Trophoblast cell (in vitro differentiated cells and primary cell): ENCODE measurements at regions not wholly inside any gene's neighbourhood (a gene's known extent, or its start where the extent isn't known, plus 50 kb on each side); places are given as distances from the start of the nearest gene placed in this dataset.

Source experiments
- DNase-seq, 2 donors: peaks; one replicate each; pipeline ENCODE4 v3.0.0-alpha.2; 2016
- H2AFZ ChIP-seq: 2 replicates; pipeline ENCODE4 v1.6.1; 2013; ENCODE audit warnings: low read length, moderate library complexity, mild to moderate bottlenecking; ENCODE audit not compliant: insufficient read depth, poor library complexity
- H2AK5ac ChIP-seq: 2 replicates; pipeline ENCODE4 v1.6.1; 2013; ENCODE audit warnings: mild to moderate bottlenecking, low read length
- H2BK120ac ChIP-seq: 2 replicates; pipeline ENCODE4 v1.6.1; 2013; ENCODE audit warnings: low read length, mild to moderate bottlenecking, moderate library complexity; ENCODE audit not compliant: insufficient read depth, poor library complexity
- H2BK12ac ChIP-seq: 2 replicates; pipeline ENCODE4 v1.6.1; 2013; ENCODE audit warnings: mild to moderate bottlenecking, low read length, moderate library complexity
- H2BK5ac ChIP-seq: 2 replicates; pipeline ENCODE4 v1.6.1; 2013; ENCODE audit warnings: low read length, low read depth, moderate library complexity, mild to moderate bottlenecking; ENCODE audit not compliant: poor library complexity
- H3K14ac ChIP-seq: 2 replicates; pipeline ENCODE4 v1.6.1; 2013; ENCODE audit warnings: mild to moderate bottlenecking, low read length
- H3K18ac ChIP-seq: 2 replicates; pipeline ENCODE4 v1.6.1; 2013; ENCODE audit warnings: mild to moderate bottlenecking, low read length
- H3K23ac ChIP-seq: 2 replicates; pipeline ENCODE4 v1.6.1; 2013; ENCODE audit warnings: low read length
- H3K27ac ChIP-seq: 2 replicates; pipeline ENCODE4 v1.5.1; 2013; ENCODE audit warnings: low read depth, mild to moderate bottlenecking, inconsistent platforms, low read length, moderate library complexity
- H3K27me3 ChIP-seq: 2 replicates; pipeline ENCODE4 v1.6.1; 2013; ENCODE audit warnings: inconsistent platforms, mild to moderate bottlenecking, low read length, moderate library complexity; ENCODE audit not compliant: insufficient read depth
- H3K36me3 ChIP-seq, 2 experiments: 1 replicate in 1 of 2; 2 replicates in 1 of 2; pipeline ENCODE4 v1.6.1; 2013; ENCODE audit warnings: low read length in 2 of 2, mild to moderate bottlenecking in 2 of 2, moderate library complexity in 1 of 2; ENCODE audit not compliant: insufficient read depth in 2 of 2, control insufficient read depth in 1 of 2
- H3K4ac ChIP-seq: 2 replicates; pipeline ENCODE4 v1.6.1; 2013; ENCODE audit warnings: low read depth, mild to moderate bottlenecking, low read length, moderate library complexity
- H3K4me1 ChIP-seq, 2 experiments: 1 replicate in 1 of 2; 2 replicates in 1 of 2; pipeline ENCODE4 v1.6.1; 2013; ENCODE audit warnings: low read length in 2 of 2, mild to moderate bottlenecking in 2 of 2, moderate library complexity in 1 of 2; ENCODE audit not compliant: insufficient read depth in 2 of 2, control insufficient read depth in 1 of 2
- H3K4me2 ChIP-seq: 2 replicates; pipeline ENCODE4 v1.6.1; 2013; ENCODE audit warnings: inconsistent platforms, mild to moderate bottlenecking, low read length, moderate library complexity
- H3K4me3 ChIP-seq: 2 replicates; pipeline ENCODE4 v1.5.1; 2013; ENCODE audit warnings: mild to moderate bottlenecking, low read depth, low read length, inconsistent platforms
- H3K79me1 ChIP-seq: one replicate; pipeline ENCODE4 v1.6.1; 2013; ENCODE audit warnings: low read length
- H3K79me2 ChIP-seq: 2 replicates; pipeline ENCODE4 v1.6.1; 2013; ENCODE audit warnings: low read length, mild to moderate bottlenecking; ENCODE audit not compliant: control insufficient read depth, insufficient read depth, poor library complexity
- H3K9ac ChIP-seq: 2 replicates; pipeline ENCODE4 v1.6.1; 2013; ENCODE audit warnings: mild to moderate bottlenecking, low read length
- H3K9me3 ChIP-seq: 2 replicates; pipeline ENCODE4 v1.6.1; 2013; ENCODE audit warnings: low read depth, mild to moderate bottlenecking, control low read depth, inconsistent platforms, low read length; ENCODE audit not compliant: insufficient read depth
- H4K12ac ChIP-seq: 2 replicates; pipeline ENCODE4 v1.6.1; 2013; ENCODE audit warnings: low read depth, mild to moderate bottlenecking, low read length, moderate library complexity
- H4K8ac ChIP-seq: 2 replicates; pipeline ENCODE4 v1.6.1; 2013; ENCODE audit warnings: low read depth, mild to moderate bottlenecking, low read length, moderate library complexity
- H4K91ac ChIP-seq: one replicate; pipeline ENCODE4 v1.6.1; 2013; ENCODE audit warnings: low read depth, mild to moderate bottlenecking, low read length, moderate library complexity
- WGBS: extraction: QIAGEN DNeasy Blood & Tissue Kit; methylation state at CpG from one replicate; pipeline ENCODE4 v1.1.7; 2013; ENCODE audit warnings: missing lambda C conversion rate; ENCODE audit not compliant: insufficient read length, insufficient coverage; ENCODE audit errors: extremely low coverage; 5-methylcytosine and 5-hydroxymethylcytosine counted together

DNA sequence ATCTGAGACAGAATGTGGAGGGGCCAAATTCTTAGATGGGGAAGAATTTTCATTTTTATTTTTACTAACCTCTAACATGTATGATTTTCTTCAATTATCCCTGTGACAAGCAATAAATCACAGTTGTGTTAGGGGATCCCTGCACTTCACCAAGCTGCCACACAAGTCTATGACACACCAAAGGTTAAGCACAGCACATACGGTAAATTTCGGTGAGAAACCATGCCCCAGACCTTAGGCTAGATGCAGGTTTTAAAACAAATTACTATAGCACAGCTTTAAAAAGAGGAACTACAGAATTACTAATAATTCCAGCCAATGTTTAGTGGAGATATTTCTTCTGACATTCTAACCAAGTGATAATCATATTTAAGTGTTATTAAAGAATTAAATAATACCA lies 175.7 kb upstream of the RORB start:
- no peaks in the 10 kb centered on the region for H3K79me1 ChIP-seq
- H3K4me3 ChIP-seq = no peak overlapping the region
- no peak overlapping the region for H3K27ac ChIP-seq
- no peak overlapping the region for H3K4ac ChIP-seq
- H3K9me3 ChIP-seq = no peaks in the 10 kb centered on the region
- H2BK120ac ChIP-seq = no peak overlapping the region
- no peak overlapping the region for H3K23ac ChIP-seq
- H2AFZ ChIP-seq = no peak overlapping the region
- no peak overlapping the region for H2AK5ac ChIP-seq
- no peak overlapping the region for H3K18ac ChIP-seq
- no peak overlapping the region for H2BK12ac ChIP-seq
- no peak overlapping the region for H2BK5ac ChIP-seq
- no peaks in the 10 kb centered on the region for H3K79me2 ChIP-seq
- H3K36me3 ChIP-seq = no peaks in the 10 kb centered on the region
- DNase-seq = no peak
- WGBS = no CpG with 5 or more reads among the region's 2 CpGs
- no peak overlapping the region for H3K14ac ChIP-seq
- no peak overlapping the region for H4K91ac ChIP-seq
- no peak overlapping the region for H4K12ac ChIP-seq
- no peaks in the 10 kb centered on the region for H3K27me3 ChIP-seq
- no peaks in the 10 kb centered on the region for H3K4me1 ChIP-seq
- no peak overlapping the region for H4K8ac ChIP-seq
- no peak overlapping the region for H3K9ac ChIP-seq
- no peak overlapping the region for H3K4me2 ChIP-seq

DNA sequence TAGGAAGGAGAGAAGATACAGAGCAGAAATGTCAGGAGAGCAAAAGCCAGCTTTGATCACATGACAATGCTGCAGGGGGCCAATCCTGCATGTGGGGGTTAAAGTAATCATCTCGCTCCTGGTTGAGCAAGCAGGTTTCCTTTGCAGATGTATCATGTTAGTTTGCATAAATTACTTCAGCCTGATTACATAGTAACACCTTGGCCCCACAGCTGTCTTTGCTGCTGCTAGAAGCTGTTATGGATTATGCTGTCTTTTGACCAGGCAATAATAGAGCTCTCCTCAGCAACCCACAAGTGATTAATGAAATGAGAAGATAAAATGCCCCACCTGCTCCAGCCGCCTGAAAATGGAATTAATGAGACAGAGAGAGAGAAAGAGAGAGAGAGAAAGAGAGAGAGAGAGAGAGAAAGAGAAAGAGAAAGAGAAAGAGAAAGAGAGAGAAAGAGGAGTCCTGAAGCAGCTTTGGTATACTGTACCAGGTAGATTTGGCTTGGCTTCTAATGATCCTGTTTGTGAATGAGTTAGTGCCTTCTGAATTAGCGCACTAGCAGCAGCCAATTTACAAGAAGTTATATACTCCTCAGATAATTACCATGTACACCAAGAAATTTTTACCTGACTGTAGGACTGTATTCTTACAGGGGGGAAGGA lies 174.3 kb upstream of the RORB start:
- H2BK12ac ChIP-seq = no peak overlapping the region
- H3K36me3 ChIP-seq = no peaks in the 10 kb centered on the region
- H4K12ac ChIP-seq = no peak overlapping the region

DNA sequence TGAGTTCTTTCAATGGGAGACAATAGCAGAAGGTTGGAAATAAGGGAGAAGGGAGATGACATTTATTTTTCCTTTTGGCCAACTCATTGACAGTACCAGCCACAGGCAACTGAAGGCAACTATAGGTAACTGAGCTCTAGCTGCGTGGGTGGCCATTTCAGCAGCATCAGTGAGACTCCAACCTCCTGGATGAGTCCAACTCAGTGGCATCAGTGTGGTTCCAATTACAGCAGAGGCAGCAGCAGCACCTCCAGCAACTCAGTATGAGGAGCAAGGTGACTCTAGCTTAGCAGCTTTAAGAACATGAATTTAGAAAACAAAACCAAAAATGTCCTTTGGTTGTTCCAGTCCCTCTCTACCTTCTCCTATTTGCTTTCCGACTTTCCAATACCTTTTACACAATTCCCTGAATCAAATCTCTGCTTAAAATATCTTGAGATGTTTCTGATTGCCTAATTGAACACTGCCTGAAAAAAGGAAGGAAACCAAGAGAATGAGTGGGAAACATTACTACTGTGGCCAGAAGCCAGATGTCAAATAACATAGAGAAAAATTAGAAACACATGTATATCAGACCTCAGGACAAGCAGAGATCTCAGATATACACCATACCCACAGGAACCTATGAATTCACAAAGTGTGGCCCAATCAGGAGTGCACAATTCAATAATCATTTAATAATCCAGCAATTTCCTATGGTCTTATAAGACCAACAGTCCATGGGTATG lies 166.5 kb upstream of the RORB start:
- no peak overlapping the region for H3K4me3 ChIP-seq
- no peak for DNase-seq
- no peaks in the 10 kb centered on the region for H3K27me3 ChIP-seq

More for the DNA sequence above, 174.3 kb upstream of the RORB start:
- Histone ChIP-seq H3K4me3 (no peak overlapping the region), H3K27ac (no peak overlapping the region), H3K9ac (no peak overlapping the region), H3K27me3 (no peaks in the 10 kb centered on the region), H3K14ac (no peak overlapping the region), H3K4me1 (no peaks in the 10 kb centered on the region), H2BK5ac (no peak overlapping the region), H2BK120ac (no peak overlapping the region), H2AK5ac (no peak overlapping the region), H3K79me1 (no peaks in the 10 kb centered on the region), H4K8ac (no peak overlapping the region), H3K23ac (no peak overlapping the region), H2AFZ (no peak overlapping the region), H3K79me2 (no peaks in the 10 kb centered on the region), H3K4ac (no peak overlapping the region), H3K4me2 (no peak overlapping the region), H3K18ac (no peak overlapping the region), H3K9me3 (no peaks in the 10 kb centered on the region), H4K91ac (no peak overlapping the region)
- no peak for DNase-seq
- WGBS = no CpG with 5 or more reads among the region's 3 CpGs

GRCh38 chr9:74331607-74332006 lies 165.5 kb upstream of the RORB start:
- Histone ChIP-seq H3K4ac (no peak overlapping the region), H3K4me1 (no peaks in the 10 kb centered on the region), H3K9me3 (no peaks in the 10 kb centered on the region), H3K27me3 (no peaks in the 10 kb centered on the region), H4K8ac (no peak overlapping the region), H3K14ac (no peak overlapping the region), H2BK120ac (no peak overlapping the region), H3K79me1 (no peaks in the 10 kb centered on the region), H3K18ac (no peak overlapping the region), H3K23ac (no peak overlapping the region), H3K9ac (no peak overlapping the region), H2AK5ac (no peak overlapping the region), H3K4me2 (no peak overlapping the region), H2BK12ac (no peak overlapping the region), H4K91ac (no peak overlapping the region), H2BK5ac (no peak overlapping the region), H2AFZ (no peak overlapping the region), H3K36me3 (no peaks in the 10 kb centered on the region), H4K12ac (no peak overlapping the region), H3K4me3 (no peak overlapping the region), H3K27ac (no peak overlapping the region), H3K79me2 (no peaks in the 10 kb centered on the region)
- no peak for DNase-seq
- no CpG with 5 or more reads among the region's 3 CpGs for WGBS

More for the DNA sequence above, 166.5 kb upstream of the RORB start:
- no peak overlapping the region for H2BK12ac ChIP-seq
- no peak overlapping the region for H3K14ac ChIP-seq
- H4K8ac ChIP-seq = no peak overlapping the region
- H3K36me3 ChIP-seq = no peaks in the 10 kb centered on the region
- no peak overlapping the region for H4K91ac ChIP-seq
- H4K12ac ChIP-seq = no peak overlapping the region
- H3K79me2 ChIP-seq = no peaks in the 10 kb centered on the region
- no peak overlapping the region for H3K23ac ChIP-seq
- no peak overlapping the region for H2AK5ac ChIP-seq
- no CpG with 5 or more reads among the region's 2 CpGs for WGBS
- H3K9me3 ChIP-seq = no peaks in the 10 kb centered on the region
- H3K4me1 ChIP-seq = no peaks in the 10 kb centered on the region
- no peak overlapping the region for H3K4ac ChIP-seq
- H2BK5ac ChIP-seq = no peak overlapping the region
- H2BK120ac ChIP-seq = no peak overlapping the region
- H3K9ac ChIP-seq = no peak overlapping the region
- H2AFZ ChIP-seq = no peak overlapping the region
- no peak overlapping the region for H3K18ac ChIP-seq
- no peak overlapping the region for H3K4me2 ChIP-seq
- H3K79me1 ChIP-seq = no peaks in the 10 kb centered on the region
- H3K27ac ChIP-seq = no peak overlapping the region
